ENCODE measurements at regions not wholly inside any gene's neighbourhood (a gene's known extent, or its start where the extent isn't known, plus 50 kb on each side); places are given as distances from the start of the nearest gene placed in this dataset.
"Not testable (repeated sequence)": the region's sequence is repeated elsewhere in the genome, so short reads cannot be mapped to it uniquely, and the experiment has no call there.

- Histone ChIP-seq H3K4me3 (no peak overlapping the region), H3K9me3 (replicated peaks in 1 of 11) (peaks cover 19 to 24% (median 21%) of the 10 kb centered on the region in 11 experiments), H3K36me3 (no peaks in the 10 kb centered on the region), H3K4me2 (no peak overlapping the region), H3K27me3 (no peaks in the 10 kb centered on the region), H3K4me1 (no peaks in the 10 kb centered on the region), H3K27ac (no peak overlapping the region), H3K9ac (no peak overlapping the region), H4K20me1 (no peaks in the 10 kb centered on the region)
- no peak for TF ChIP-seq Cebpa-rat (IDR thresholded peaks at IDR 0.05)
These were observed 774.7 kb upstream of the NECTIN3 start for GRCh38 chr3:110296885-110297284.

- TF ChIP-seq Cebpa-rat (IDR thresholded peaks at IDR 0.05): no peak
- Histone ChIP-seq H3K4me1 (no peaks in the 10 kb centered on the region), H4K20me1 (no peaks in the 10 kb centered on the region), H3K9ac (no peak overlapping the region), H3K4me2 (no peak overlapping the region), H3K9me3 (replicated peaks in 1 of 11) (no peaks in the 10 kb centered on the region), H3K4me3 (no peak overlapping the region), H3K27me3 (no peaks in the 10 kb centered on the region), H3K36me3 (no peaks in the 10 kb centered on the region), H3K27ac (no peak overlapping the region)
These were observed 769.8 kb upstream of the NECTIN3 start for GRCh38 chr3:110301781-110302180.

- Histone ChIP-seq H3K4me2 (no peak overlapping the region), H3K27ac (no peak overlapping the region), H3K9ac (no peak overlapping the region)
These were observed 764.4 kb upstream of the NECTIN3 start for GRCh38 chr3:110307065-110307809.

GRCh38 chr3:110311541-110311940 lies 760.1 kb upstream of the NECTIN3 start:
- no peak for TF ChIP-seq Cebpa-rat (IDR thresholded peaks at IDR 0.05)
- H3K36me3 ChIP-seq: no peaks in the 10 kb centered on the region
- no peak overlapping the region for H3K4me3 ChIP-seq
- peaks cover 0 to 5% (median 0%) of the 10 kb centered on the region in 10 experiments; a peak in 1 of 20 replicates for H3K4me1 ChIP-seq
- no peak overlapping the region for H3K9ac ChIP-seq
- H3K4me2 ChIP-seq: no peak overlapping the region; a peak in 1 of 22 replicates
- no peak overlapping the region for H3K27ac ChIP-seq
- H3K9me3 ChIP-seq (replicated peaks in 1 of 11): no peaks in the 10 kb centered on the region
- H4K20me1 ChIP-seq: no peaks in the 10 kb centered on the region
- no peaks in the 10 kb centered on the region for H3K27me3 ChIP-seq

More at GRCh38 chr3:110307065-110307809, 764.4 kb upstream of the NECTIN3 start:
- TF ChIP-seq Cebpa-rat (IDR thresholded peaks at IDR 0.05): no peak
- Histone ChIP-seq H3K9me3 (replicated peaks in 1 of 11) (no peaks in the 10 kb centered on the region), H3K36me3 (no peaks in the 10 kb centered on the region), H3K4me1 (peaks cover 0 to 5% (median 0%) of the 10 kb centered on the region in 10 experiments; a peak in 1 of 20 replicates), H3K27me3 (no peaks in the 10 kb centered on the region), H4K20me1 (no peaks in the 10 kb centered on the region), H3K4me3 (no peak overlapping the region)

- no peaks in the 10 kb centered on the region for H3K36me3 ChIP-seq
- H3K9ac ChIP-seq: no peak overlapping the region
- H3K9me3 ChIP-seq (replicated peaks in 1 of 11): no peaks in the 10 kb centered on the region
- no peak for TF ChIP-seq Cebpa-rat (IDR thresholded peaks at IDR 0.05)
- no peaks in the 10 kb centered on the region for H4K20me1 ChIP-seq
- H3K27ac ChIP-seq: no peak overlapping the region
- no peak overlapping the region for H3K4me3 ChIP-seq
- no peaks in the 10 kb centered on the region for H3K27me3 ChIP-seq
- H3K4me2 ChIP-seq: no peak overlapping the region
- H3K4me1 ChIP-seq: peaks cover 0 to 5% (median 0%) of the 10 kb centered on the region in 10 experiments; a peak in 1 of 20 replicates
These were observed 757.0 kb upstream of the NECTIN3 start for GRCh38 chr3:110314512-110315114.

- TF ChIP-seq Cebpa-rat (IDR thresholded peaks at IDR 0.05): no peak
- Histone ChIP-seq H3K4me2 (no peak overlapping the region), H4K20me1 (no peaks in the 10 kb centered on the region)
These were observed 753.5 kb upstream of the NECTIN3 start for GRCh38 chr3:110318108-110318507.

GRCh38 chr3:110323349-110323748 lies 748.3 kb upstream of the NECTIN3 start:
- H3K36me3 ChIP-seq: no peaks in the 10 kb centered on the region

More at GRCh38 chr3:110318108-110318507, 753.5 kb upstream of the NECTIN3 start:
- Histone ChIP-seq H3K4me1 (no peaks in the 10 kb centered on the region), H3K4me3 (no peak overlapping the region), H3K9ac (no peak overlapping the region), H3K36me3 (no peaks in the 10 kb centered on the region), H3K27ac (no peak overlapping the region), H3K9me3 (replicated peaks in 1 of 11) (no peaks in the 10 kb centered on the region), H3K27me3 (no peaks in the 10 kb centered on the region)

GRCh38 chr3:110324171-110324705 lies 747.4 kb upstream of the NECTIN3 start:
- Histone ChIP-seq H3K4me2 (no peak overlapping the region), H3K9me3 (replicated peaks in 1 of 11) (peaks cover 0 to 9% (median 5%) of the 10 kb centered on the region in 11 experiments; a peak in 12 of 22 replicates), H3K36me3 (no peaks in the 10 kb centered on the region)

More at GRCh38 chr3:110323349-110323748, 748.3 kb upstream of the NECTIN3 start:
- TF ChIP-seq Cebpa-rat (IDR thresholded peaks at IDR 0.05): no peak
- H3K4me1 ChIP-seq: no peaks in the 10 kb centered on the region
- no peaks in the 10 kb centered on the region for H4K20me1 ChIP-seq
- H3K9me3 ChIP-seq (replicated peaks in 1 of 11): no peaks in the 10 kb centered on the region
- H3K9ac ChIP-seq: no peak overlapping the region
- no peak overlapping the region for H3K27ac ChIP-seq
- no peaks in the 10 kb centered on the region for H3K27me3 ChIP-seq
- H3K4me2 ChIP-seq: no peak overlapping the region
- no peak overlapping the region for H3K4me3 ChIP-seq

GRCh38 chr3:110327870-110328269 lies 743.7 kb upstream of the NECTIN3 start:
- H3K27me3 ChIP-seq: no peaks in the 10 kb centered on the region
- no peak overlapping the region for H3K4me2 ChIP-seq
- no peak overlapping the region for H3K27ac ChIP-seq
- no peaks in the 10 kb centered on the region for H3K36me3 ChIP-seq
- H3K9ac ChIP-seq: no peak overlapping the region
- peaks cover 18 to 37% (median 23%) of the 10 kb centered on the region in 11 experiments; a peak in 20 of 22 replicates for H3K9me3 ChIP-seq (replicated peaks in 1 of 11)
- TF ChIP-seq Cebpa-rat (IDR thresholded peaks at IDR 0.05): no peak
- no peaks in the 10 kb centered on the region for H4K20me1 ChIP-seq
- no peaks in the 10 kb centered on the region for H3K4me1 ChIP-seq
- H3K4me3 ChIP-seq: no peak overlapping the region

More at GRCh38 chr3:110324171-110324705, 747.4 kb upstream of the NECTIN3 start:
- no peaks in the 10 kb centered on the region for H3K4me1 ChIP-seq
- TF ChIP-seq Cebpa-rat (IDR thresholded peaks at IDR 0.05): no peak
- H3K27me3 ChIP-seq: no peaks in the 10 kb centered on the region
- H4K20me1 ChIP-seq: no peaks in the 10 kb centered on the region
- H3K27ac ChIP-seq: no peak overlapping the region
- H3K4me3 ChIP-seq: no peak overlapping the region
- H3K9ac ChIP-seq: no peak overlapping the region

- H3K27me3 ChIP-seq, H3K4me3 ChIP-seq, H3K36me3 ChIP-seq, H3K4me1 ChIP-seq, H3K27ac ChIP-seq, H3K9ac ChIP-seq, H4K20me1 ChIP-seq, H3K4me2 ChIP-seq: not testable (repeated sequence)
- peaks cover 18 to 37% (median 26%) of the 10 kb centered on the region in 11 experiments; a peak in 20 of 22 replicates for H3K9me3 ChIP-seq (replicated peaks in 1 of 11)
These were observed 740.1 kb upstream of the NECTIN3 start for GRCh38 chr3:110331562-110331961.
